Left colon (tissue), 2 donors: ENCODE measurements at regions not wholly inside any gene's neighbourhood (a gene's known extent, or its start where the extent isn't known, plus 50 kb on each side); places are given as distances from the start of the nearest gene placed in this dataset.
"Not testable (repeated sequence)": the region's sequence is repeated elsewhere in the genome, so short reads cannot be mapped to it uniquely, and the experiment has no call there.

Experiments used
- ATAC-seq: fragments of 200-7000 bp; cut with Tn5 transposase; one replicate; pipeline ENCODE4 v1.9.1; 2020; ENCODE audit warnings: mild to moderate bottlenecking, moderate library complexity
- DNase-seq, 2 donors: peaks; one replicate each; pipeline ENCODE4 v3.0.0-alpha.2; 2020
- intact Hi-C, 2 donors: fragments of 100-400 bp; cut with DNase I in 1 of 2; cut with micrococcal nuclease in 1 of 2; formaldehyde crosslinking; loops; one replicate each; pipeline versions ENCODE4 v1.11.2 to v1.14.0; 2022; cut with DNase I, micrococcal nuclease
- donor health status: DM: no; HTN: no; CAD: no.
- donor health status: DM: yes; HTN: yes; CAD: no.

GRCh38 chr9:84054341-84055010 lies 73.9 kb downstream of the RMI1 start:
- DNase-seq, result no peak
- ATAC-seq, result no peak
- intact Hi-C loops, result no loop called here

GRCh38 chr9:84057662-84058061 lies 77.1 kb downstream of the RMI1 start:
- ATAC-seq (no peak), DNase-seq (no peak)
- intact Hi-C loops, result no loop called here

GRCh38 chr9:84059936-84060335 lies 79.3 kb downstream of the RMI1 start:
- no peak for DNase-seq
- ATAC-seq, result no peak
- intact Hi-C loops, result no loop called here

GRCh38 chr9:84061613-84062193 lies 81.1 kb downstream of the RMI1 start:
- DNase-seq, result no peak

GRCh38 chr9:84062538-84062937 lies 81.9 kb downstream of the RMI1 start:
- ATAC-seq, result peak; percentile 29

More at GRCh38 chr9:84061613-84062193, 81.1 kb downstream of the RMI1 start:
- intact Hi-C loops, result no loop called here
- ATAC-seq, result peak; percentile 89

GRCh38 chr9:84067821-84068220 lies 87.2 kb downstream of the RMI1 start:
- intact Hi-C loops, result no loop called here
- DNase-seq, result no peak

More at GRCh38 chr9:84062538-84062937, 81.9 kb downstream of the RMI1 start:
- intact Hi-C loops, result no loop called here
- no peak for DNase-seq

GRCh38 chr9:84068872-84069271 lies 88.3 kb downstream of the RMI1 start:
- ATAC-seq (no peak), DNase-seq (no peak)
- intact Hi-C loops, result no loop called here

More at GRCh38 chr9:84067821-84068220, 87.2 kb downstream of the RMI1 start:
- no peak for ATAC-seq

- DNase-seq (no peak), ATAC-seq (no peak)
- intact Hi-C loops, result no loop called here
Measured at GRCh38 chr9:84070590-84070989, 90.0 kb downstream of the RMI1 start.

- intact Hi-C loops, result no loop called here
- peak; percentile 24 for ATAC-seq
- DNase-seq, result no peak
Measured at GRCh38 chr9:84072621-84073180, 92.1 kb downstream of the RMI1 start.

- DNase-seq (no peak), ATAC-seq (no peak)
- intact Hi-C loops, result no loop called here
Measured at GRCh38 chr9:84075004-84075403, 94.4 kb downstream of the RMI1 start.

GRCh38 chr9:84076384-84076783 lies 95.8 kb downstream of the RMI1 start:
- DNase-seq (peak; percentile 20 to 35), ATAC-seq (peak; percentile 97)
- intact Hi-C loops, result no loop called here

GRCh38 chr9:84077816-84078215 lies 97.2 kb downstream of the RMI1 start:
- ATAC-seq, DNase-seq, intact Hi-C loops: not testable (repeated sequence)

GRCh38 chr9:84079994-84080393 lies 99.4 kb downstream of the RMI1 start:
- ATAC-seq, result no peak
- intact Hi-C loops, result no loop called here
- DNase-seq, result no peak

- ATAC-seq, result no peak
- no peak for DNase-seq
- intact Hi-C loops, result no loop called here
Measured at GRCh38 chr9:84101964-84102632, 121.5 kb downstream of the RMI1 start.

GRCh38 chr9:84103651-84104377 lies 123.2 kb downstream of the RMI1 start:
- DNase-seq (no peak), ATAC-seq (no peak)
- intact Hi-C loops, result no loop called here

GRCh38 chr9:84107081-84107480 lies 126.5 kb downstream of the RMI1 start:
- DNase-seq (no peak), ATAC-seq (no peak)
- intact Hi-C loops, result no loop called here

- intact Hi-C loops, result no loop called here
- DNase-seq (no peak), ATAC-seq (peak; percentile 92)
Measured at GRCh38 chr9:84107995-84108394, 127.4 kb downstream of the RMI1 start.

GRCh38 chr9:84111726-84112125 lies 131.1 kb downstream of the RMI1 start:
- ATAC-seq (no peak), DNase-seq (no peak)
- intact Hi-C loops, result no loop called here

GRCh38 chr9:84121991-84122523 lies 141.5 kb downstream of the RMI1 start:
- intact Hi-C loops, result no loop called here
- no peak for ATAC-seq
- no peak for DNase-seq
